HCT116 (cell line): ENCODE measurements at regions not wholly inside any gene's neighbourhood (a gene's known extent, or its start where the extent isn't known, plus 50 kb on each side); places are given as distances from the start of the nearest gene placed in this dataset.

Source experiments
- CTCF ChIP-seq, 3 experiments: fragments of 200-600 bp in 1 of 3; sonication (generic) in 1 of 3; IDR thresholded peaks in 2 of 3; conservative IDR thresholded peaks in 1 of 3; 2 replicates each; pipeline ENCODE4 v1.5.1; 2012 to 2017; ENCODE audit warnings: low read depth in 2 of 3, low read length in 2 of 3, antibody characterized with exemption in 1 of 3, borderline replicate concordance in 1 of 3, control low read depth in 1 of 3, mild to moderate bottlenecking in 1 of 3, mixed read lengths in 1 of 3, mixed run types in 1 of 3, moderate library complexity in 1 of 3; ENCODE audit not compliant: insufficient read depth in 1 of 3
- ZBTB33 ChIP-seq: IDR thresholded peaks from 2 replicates; pipeline ENCODE4 v1.6.1; 2011; ENCODE audit warnings: mild to moderate bottlenecking, low read length, moderate library complexity; ENCODE audit not compliant: insufficient replicate concordance; ENCODE audit errors: extremely low read depth

GRCh38 chr9:134561427-134562145, 80.0 kb upstream of the COL5A1 start:
- TF ChIP-seq CTCF (IDR thresholded peaks at IDR 0.05 in 2 of 3, conservative IDR thresholded peaks at IDR 0.05 in 1 of 3; ENCODE audit: borderline replicate concordance in 1 of 3, insufficient read depth in 1 of 3, low read depth in 2 of 3, low read length in 2 of 3) (no peak), ZBTB33 (no peak)
